ENCODE measurements at regions not wholly inside any gene's neighbourhood (a gene's known extent, or its start where the extent isn't known, plus 50 kb on each side); places are given as distances from the start of the nearest gene placed in this dataset.

DNA sequence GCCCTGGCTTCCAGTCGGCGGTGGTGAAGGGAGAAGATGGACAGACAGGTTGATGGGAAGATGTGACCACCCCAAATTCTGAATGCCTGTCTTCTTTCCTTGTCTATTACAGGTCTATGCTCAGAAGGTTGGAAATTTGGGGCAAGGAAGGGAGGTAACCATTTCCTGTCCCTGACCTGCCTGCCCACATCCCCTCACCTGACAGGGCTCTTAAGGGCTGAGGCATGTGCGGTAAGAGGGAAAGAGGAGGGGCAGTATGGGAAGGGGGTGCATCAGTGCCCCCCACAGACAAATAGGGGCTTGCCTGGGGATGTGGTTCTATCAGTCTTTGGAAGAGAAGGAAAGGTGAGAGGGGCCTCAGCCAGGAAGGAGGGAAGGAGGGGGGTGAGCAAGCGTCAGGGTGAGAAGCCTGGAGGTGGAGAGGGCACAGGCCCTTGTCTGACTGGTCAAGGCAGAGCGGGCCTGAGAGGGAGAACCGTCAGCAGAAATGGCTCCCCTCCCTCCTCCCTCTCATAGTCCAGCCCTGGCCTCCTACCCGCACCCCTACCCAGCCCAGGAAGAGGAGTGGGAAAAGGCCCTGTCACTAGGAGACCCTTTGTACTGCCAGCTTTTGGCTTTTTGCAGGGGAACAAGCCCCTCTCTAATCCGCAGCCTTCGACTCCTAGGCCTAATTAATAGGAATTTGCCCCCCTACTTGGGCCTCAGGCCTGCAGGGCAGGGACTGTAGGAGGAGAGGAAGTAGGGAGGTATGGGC, 104.4 kb upstream of the FOXP4 start:
- H3K36me3 Mint-ChIP-seq = no peaks in the 10 kb centered on the region
- no peaks in the 10 kb centered on the region for H3K9me3 Mint-ChIP-seq
- Histone ChIP-seq H3K36me3 (ENCODE audit: control insufficient read depth in 2 of 2, extremely low read depth in 1 of 2, insufficient read depth in 1 of 2, low read length in 1 of 2) (no peaks in the 10 kb centered on the region), H3K27me3 (replicated peaks in 1 of 2; ENCODE audit: control insufficient read depth in 2 of 2, extremely low read depth in 1 of 2, insufficient read depth in 2 of 2, low read length in 1 of 2) (peaks cover 0 to 45% of the 10 kb centered on the region in 2 experiments), H3K9me3 (no peaks in the 10 kb centered on the region), H3K27ac (ENCODE audit: low read length) (peak overlapping the region; percentile 52), H3K4me1 (ENCODE audit: control insufficient read depth in 1 of 2, extremely low read depth in 1 of 2, insufficient read depth in 2 of 2, low read length in 2 of 2) (peaks cover 24 to 50% of the 10 kb centered on the region in 2 experiments), H3K4me3 (ENCODE audit: control insufficient read depth in 1 of 2, extremely low read depth in 1 of 2, low read length in 1 of 2) (peak overlapping the region in 1 of 2 donors; percentile 33)
- peak in 1 of 35 experiments; percentile 35 for DNase-seq
- H3K27ac Mint-ChIP-seq = peak overlapping the region; percentile 65 to 78
- ChIA-PET POLR2A (no interaction called here), CTCF (no interaction called here)
- peaks cover 4 to 20% of the 10 kb centered on the region in 2 donors for H3K27me3 Mint-ChIP-seq
- H3K4me3 Mint-ChIP-seq = peak overlapping the region; percentile 17 to 72 (median 53)
- ATAC-seq (replicated peaks in 1 of 4) = peak; percentile 28 to 62 (median 54)
- peaks cover 42 to 48% (median 43%) of the 10 kb centered on the region in 3 donors for H3K4me1 Mint-ChIP-seq
- no CpG with 5 or more reads among the region's 9 CpGs for WGBS (ENCODE audit: insufficient coverage)

- Mint-ChIP-seq H3K27ac (peak overlapping the region in 1 of 2 donors; percentile 4), H3K36me3 (no peaks in the 10 kb centered on the region), H3K9me3 (no peaks in the 10 kb centered on the region), H3K4me1 (peaks cover 42 to 48% (median 43%) of the 10 kb centered on the region in 3 donors), H3K4me3 (peak overlapping the region in 1 of 3 donors; percentile 72), H3K27me3 (peaks cover 4 to 20% of the 10 kb centered on the region in 2 donors)
- ChIA-PET CTCF (interaction anchor here in 1 of 2 donors (0.6 kb wide), 1 partner anchor 22 kb away, joined by 3 read pairs; no protein-coding TSS in a partner anchor), POLR2A (no interaction called here)
- H3K4me3 ChIP-seq (ENCODE audit: control insufficient read depth in 1 of 2, extremely low read depth in 1 of 2, low read length in 1 of 2) = no peak overlapping the region
- H3K36me3 ChIP-seq (ENCODE audit: control insufficient read depth in 2 of 2, extremely low read depth in 1 of 2, insufficient read depth in 1 of 2, low read length in 1 of 2) = no peaks in the 10 kb centered on the region
- no peak for DNase-seq
- peaks cover 24 to 50% of the 10 kb centered on the region in 2 experiments for H3K4me1 ChIP-seq (ENCODE audit: control insufficient read depth in 1 of 2, extremely low read depth in 1 of 2, insufficient read depth in 2 of 2, low read length in 2 of 2)
- H3K27ac ChIP-seq (ENCODE audit: low read length) = peak overlapping the region; percentile 52
- H3K9me3 ChIP-seq = no peaks in the 10 kb centered on the region
- no CpG with 5 or more reads among the region's 2 CpGs for WGBS (ENCODE audit: insufficient coverage)
- peaks cover 0 to 45% of the 10 kb centered on the region in 2 experiments for H3K27me3 ChIP-seq (replicated peaks in 1 of 2; ENCODE audit: control insufficient read depth in 2 of 2, extremely low read depth in 1 of 2, insufficient read depth in 2 of 2, low read length in 1 of 2)
- ATAC-seq (replicated peaks in 1 of 4) = no peak
These were observed 103.9 kb upstream of the FOXP4 start for GRCh38 chr6:41442352-41442672.

DNA sequence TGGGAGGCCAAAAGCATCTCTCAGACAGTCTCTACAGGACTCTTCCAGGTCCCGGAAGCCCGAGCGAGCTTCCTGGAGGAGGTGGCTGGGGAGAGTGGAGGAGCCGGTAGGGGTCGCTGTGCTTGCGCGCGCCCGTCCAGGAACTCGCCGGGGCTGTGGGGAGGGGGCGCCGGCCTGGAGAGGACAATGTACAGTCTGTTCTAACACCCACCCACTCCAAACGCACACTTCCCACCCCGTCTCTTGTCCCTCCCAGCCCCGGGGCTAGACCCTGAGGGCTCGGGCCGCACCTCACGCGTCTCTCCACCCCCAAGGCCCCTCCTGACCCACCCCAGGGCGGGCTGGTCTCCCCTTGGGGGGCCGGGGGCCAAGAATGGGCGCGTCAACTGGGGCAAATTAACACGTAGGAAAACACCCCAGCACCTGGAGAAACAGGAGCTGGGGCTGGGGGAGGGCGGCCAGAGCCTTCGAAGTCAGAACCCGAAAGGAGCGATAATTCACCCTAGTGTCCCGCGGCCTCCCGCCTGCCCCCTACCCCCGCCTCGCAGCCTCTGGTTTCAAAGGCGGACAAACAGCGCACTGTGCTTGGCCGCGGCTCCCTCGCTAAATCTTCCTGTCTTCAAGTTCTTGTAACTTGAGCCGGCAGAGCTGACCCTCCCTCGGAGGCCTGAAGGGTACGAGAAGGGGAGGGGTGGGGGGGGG, 103.2 kb upstream of the FOXP4 start:
- CTCF ChIA-PET = interaction anchor here (0.6 kb wide), 2 partner anchors 21 to 44 kb away, joined by 3 read pairs; no protein-coding TSS in a partner anchor
- H3K9me3 ChIP-seq = no peaks in the 10 kb centered on the region
- peak overlapping the region in 1 of 2 donors; percentile 11 for H3K4me3 ChIP-seq (ENCODE audit: control insufficient read depth in 1 of 2, extremely low read depth in 1 of 2, low read length in 1 of 2)
- H3K4me1 ChIP-seq (ENCODE audit: control insufficient read depth in 1 of 2, extremely low read depth in 1 of 2, insufficient read depth in 2 of 2, low read length in 2 of 2) = peaks cover 24 to 50% of the 10 kb centered on the region in 2 experiments
- peak overlapping the region in 1 of 3 donors; percentile 72 for H3K4me3 Mint-ChIP-seq
- H3K27me3 ChIP-seq (replicated peaks in 1 of 2; ENCODE audit: control insufficient read depth in 2 of 2, extremely low read depth in 1 of 2, insufficient read depth in 2 of 2, low read length in 1 of 2) = peaks cover 0 to 45% of the 10 kb centered on the region in 2 experiments
- DNase-seq (peak in 6 of 35 experiments; percentile 13 to 49 (median 21)), ATAC-seq (replicated peaks in 1 of 4) (no peak)
- H3K27ac ChIP-seq (ENCODE audit: low read length) = no peak overlapping the region
- no peaks in the 10 kb centered on the region for H3K9me3 Mint-ChIP-seq
- POLR2A ChIA-PET = no interaction called here
- no peaks in the 10 kb centered on the region for H3K36me3 ChIP-seq (ENCODE audit: control insufficient read depth in 2 of 2, extremely low read depth in 1 of 2, insufficient read depth in 1 of 2, low read length in 1 of 2)
- peak overlapping the region in 1 of 2 donors; percentile 4 for H3K27ac Mint-ChIP-seq
- 41% methylated on average over 9 of the region's 42 CpGs for WGBS (ENCODE audit: insufficient coverage)
- H3K27me3 Mint-ChIP-seq = peaks cover 4 to 20% of the 10 kb centered on the region in 2 donors
- peaks cover 42 to 48% (median 43%) of the 10 kb centered on the region in 3 donors for H3K4me1 Mint-ChIP-seq
- H3K36me3 Mint-ChIP-seq = no peaks in the 10 kb centered on the region

GRCh38 chr6:41443616-41444525, 102.3 kb upstream of the FOXP4 start:
- ChIA-PET CTCF (no interaction called here), POLR2A (no interaction called here)
- Histone ChIP-seq H3K36me3 (ENCODE audit: control insufficient read depth in 2 of 2, extremely low read depth in 1 of 2, insufficient read depth in 1 of 2, low read length in 1 of 2) (no peaks in the 10 kb centered on the region), H3K4me3 (ENCODE audit: control insufficient read depth in 1 of 2, extremely low read depth in 1 of 2, low read length in 1 of 2) (no peak overlapping the region), H3K27ac (ENCODE audit: low read length) (no peak overlapping the region), H3K27me3 (replicated peaks in 1 of 2; ENCODE audit: control insufficient read depth in 2 of 2, extremely low read depth in 1 of 2, insufficient read depth in 2 of 2, low read length in 1 of 2) (peaks cover 0 to 45% of the 10 kb centered on the region in 2 experiments), H3K4me1 (ENCODE audit: control insufficient read depth in 1 of 2, extremely low read depth in 1 of 2, insufficient read depth in 2 of 2, low read length in 2 of 2) (peaks cover 24 to 50% of the 10 kb centered on the region in 2 experiments), H3K9me3 (no peaks in the 10 kb centered on the region)
- no peaks in the 10 kb centered on the region for H3K9me3 Mint-ChIP-seq
- 94% methylated on average over 5 of the region's 15 CpGs for WGBS (ENCODE audit: insufficient coverage)
- peaks cover 4 to 20% of the 10 kb centered on the region in 2 donors for H3K27me3 Mint-ChIP-seq
- H3K4me3 Mint-ChIP-seq = peak overlapping the region in 1 of 3 donors; percentile 26
- H3K36me3 Mint-ChIP-seq = no peaks in the 10 kb centered on the region
- DNase-seq = no peak
- no peak for ATAC-seq (replicated peaks in 1 of 4)
- no peak overlapping the region for H3K27ac Mint-ChIP-seq
- peaks cover 42 to 45% (median 42%) of the 10 kb centered on the region in 3 donors for H3K4me1 Mint-ChIP-seq

GRCh38 chr6:41445261-41445660, 100.9 kb upstream of the FOXP4 start:
- Mint-ChIP-seq H3K4me3 (no peak overlapping the region), H3K27me3 (peaks cover 4 to 22% of the 10 kb centered on the region in 2 donors), H3K27ac (peak overlapping the region in 1 of 2 donors; percentile 27), H3K9me3 (no peaks in the 10 kb centered on the region), H3K36me3 (no peaks in the 10 kb centered on the region), H3K4me1 (peaks cover 29 to 36% (median 34%) of the 10 kb centered on the region in 3 donors)
- WGBS (ENCODE audit: insufficient coverage) = 90% methylated on average over 10 of the region's 11 CpGs
- no peak for DNase-seq
- H3K4me1 ChIP-seq (ENCODE audit: control insufficient read depth in 1 of 2, extremely low read depth in 1 of 2, insufficient read depth in 2 of 2, low read length in 2 of 2) = peaks cover 22 to 41% of the 10 kb centered on the region in 2 experiments
- H3K9me3 ChIP-seq = no peaks in the 10 kb centered on the region
- H3K27me3 ChIP-seq (replicated peaks in 1 of 2; ENCODE audit: control insufficient read depth in 2 of 2, extremely low read depth in 1 of 2, insufficient read depth in 2 of 2, low read length in 1 of 2) = peaks cover 0 to 44% of the 10 kb centered on the region in 2 experiments
- ChIA-PET POLR2A (interaction anchor here in 1 of 2 donors (0.6 kb wide), 1 partner anchor 23 kb away, joined by 14 read pairs; no protein-coding TSS in a partner anchor), CTCF (interaction anchor here in 1 of 2 donors (0.6 kb wide), 1 partner anchor 20 kb away, joined by 3 read pairs; no protein-coding TSS in a partner anchor)
- ATAC-seq (replicated peaks in 1 of 4) = no peak
- H3K36me3 ChIP-seq (ENCODE audit: control insufficient read depth in 2 of 2, extremely low read depth in 1 of 2, insufficient read depth in 1 of 2, low read length in 1 of 2) = no peaks in the 10 kb centered on the region
- H3K4me3 ChIP-seq (ENCODE audit: control insufficient read depth in 1 of 2, extremely low read depth in 1 of 2, low read length in 1 of 2) = no peak overlapping the region
- no peak overlapping the region for H3K27ac ChIP-seq (ENCODE audit: low read length)
